Esophagus muscularis mucosa (tissue), 3 donors: ENCODE measurements at regions not wholly inside any gene's neighbourhood (a gene's known extent, or its start where the extent isn't known, plus 50 kb on each side); places are given as distances from the start of the nearest gene placed in this dataset.

Experiments
- POLR2A ChIP-seq: fragments of 450-650 bp; IDR thresholded peaks from one replicate; pipeline ENCODE4 v1.6.1; 2017; ENCODE audit warnings: antibody characterized with exemption, moderate library complexity, mild to moderate bottlenecking, low read depth
- TF ChIP-seq, protein P1 (sequence below), 3 experiments: fragments of 200-600 bp in 2 of 3; fragments of 450-650 bp in 1 of 3; sonication (generic) in 2 of 3; IDR thresholded peaks; one replicate each; pipeline ENCODE4 v1.5.1; 2017 to 2019; ENCODE audit warnings: antibody characterized with exemption in 3 of 3, mild to moderate bottlenecking in 2 of 3, moderate library complexity in 1 of 3

DNA sequence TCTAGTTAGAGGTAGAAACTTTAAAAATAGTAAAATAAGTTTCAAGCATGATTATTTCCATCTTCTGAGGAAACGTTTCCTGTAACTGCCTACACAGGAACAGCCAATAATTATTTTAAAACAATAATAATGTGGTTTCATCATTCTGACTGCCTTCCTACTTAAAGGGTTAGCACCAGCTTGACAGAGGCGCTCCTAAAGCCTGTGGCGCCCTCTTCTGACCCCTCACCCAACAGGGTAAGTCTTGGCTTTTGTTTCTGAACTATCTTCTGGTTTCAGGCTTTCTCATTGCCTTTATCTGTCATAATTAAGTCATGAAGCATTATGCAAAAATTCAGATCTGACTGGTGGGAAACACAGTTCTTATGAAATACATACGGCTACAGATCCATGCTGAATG lies 96.7 kb downstream of the ITM2A start:
- no peak for TF ChIP-seq POLR2A
- TF ChIP-seq, protein P1, sequence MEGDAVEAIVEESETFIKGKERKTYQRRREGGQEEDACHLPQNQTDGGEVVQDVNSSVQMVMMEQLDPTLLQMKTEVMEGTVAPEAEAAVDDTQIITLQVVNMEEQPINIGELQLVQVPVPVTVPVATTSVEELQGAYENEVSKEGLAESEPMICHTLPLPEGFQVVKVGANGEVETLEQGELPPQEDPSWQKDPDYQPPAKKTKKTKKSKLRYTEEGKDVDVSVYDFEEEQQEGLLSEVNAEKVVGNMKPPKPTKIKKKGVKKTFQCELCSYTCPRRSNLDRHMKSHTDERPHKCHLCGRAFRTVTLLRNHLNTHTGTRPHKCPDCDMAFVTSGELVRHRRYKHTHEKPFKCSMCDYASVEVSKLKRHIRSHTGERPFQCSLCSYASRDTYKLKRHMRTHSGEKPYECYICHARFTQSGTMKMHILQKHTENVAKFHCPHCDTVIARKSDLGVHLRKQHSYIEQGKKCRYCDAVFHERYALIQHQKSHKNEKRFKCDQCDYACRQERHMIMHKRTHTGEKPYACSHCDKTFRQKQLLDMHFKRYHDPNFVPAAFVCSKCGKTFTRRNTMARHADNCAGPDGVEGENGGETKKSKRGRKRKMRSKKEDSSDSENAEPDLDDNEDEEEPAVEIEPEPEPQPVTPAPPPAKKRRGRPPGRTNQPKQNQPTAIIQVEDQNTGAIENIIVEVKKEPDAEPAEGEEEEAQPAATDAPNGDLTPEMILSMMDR (IDR thresholded peaks at IDR 0.05), result peak in 2 of 3 experiments; percentile 15 to 20
